Neuronal stem cell (in vitro differentiated cells): ENCODE measurements at regions not wholly inside any gene's neighbourhood (a gene's known extent, or its start where the extent isn't known, plus 50 kb on each side); places are given as distances from the start of the nearest gene placed in this dataset.

Experiments used
- DNase-seq: peaks from one replicate; pipeline ENCODE4 v3.0.0-alpha.2; 2013; ENCODE audit warnings: low spot score
- H2AFZ ChIP-seq: one replicate; pipeline ENCODE4 v1.6.1; 2013; ENCODE audit warnings: mild to moderate bottlenecking, low read length, inconsistent platforms
- H2AK5ac ChIP-seq: 2 replicates; pipeline ENCODE4 v1.6.1; 2013; ENCODE audit warnings: low read depth, mild to moderate bottlenecking, inconsistent platforms, low read length, moderate library complexity, mixed read lengths
- H2BK120ac ChIP-seq: 2 replicates; pipeline ENCODE4 v1.6.1; 2013; ENCODE audit warnings: low read depth, mild to moderate bottlenecking, inconsistent platforms, low read length, moderate library complexity, mixed read lengths
- H2BK12ac ChIP-seq: one replicate; pipeline ENCODE4 v1.6.1; 2013; ENCODE audit warnings: low read length, inconsistent platforms
- H2BK15ac ChIP-seq: 2 replicates; pipeline ENCODE4 v1.6.1; 2013; ENCODE audit warnings: mild to moderate bottlenecking, low read length, inconsistent platforms, mixed read lengths
- H2BK5ac ChIP-seq: one replicate; pipeline ENCODE4 v1.6.1; 2013; ENCODE audit warnings: inconsistent platforms, mild to moderate bottlenecking, low read length, moderate library complexity
- H3K14ac ChIP-seq: one replicate; pipeline ENCODE4 v1.6.1; 2013; ENCODE audit warnings: low read length, inconsistent platforms
- H3K18ac ChIP-seq: 2 replicates; pipeline ENCODE4 v1.6.1; 2013; ENCODE audit warnings: low read length, inconsistent platforms
- H3K23ac ChIP-seq: 2 replicates; pipeline ENCODE4 v1.6.1; 2013; ENCODE audit warnings: low read depth, mild to moderate bottlenecking, mixed read lengths, low read length, inconsistent platforms; ENCODE audit not compliant: poor library complexity
- H3K27ac ChIP-seq: replicated peaks from 3 replicates; pipeline ENCODE4 v1.5.1; 2013; ENCODE audit warnings: low read length, inconsistent platforms
- H3K27me3 ChIP-seq, 3 experiments: 2 replicates each; pipeline ENCODE4 v1.6.1; 2013; ENCODE audit warnings: low read length in 3 of 3, mild to moderate bottlenecking in 2 of 3, inconsistent platforms in 1 of 3, low read depth in 1 of 3, mixed read lengths in 1 of 3, moderate library complexity in 1 of 3; ENCODE audit not compliant: control insufficient read depth in 3 of 3, insufficient read depth in 3 of 3
- H3K36me3 ChIP-seq, 2 donors: replicated peaks in 1 of 2; 2 replicates each; pipeline ENCODE4 v1.6.1; 2013; ENCODE audit warnings: low read length in 2 of 2; ENCODE audit not compliant: control insufficient read depth in 2 of 2, insufficient read depth in 2 of 2
- H3K4ac ChIP-seq: 2 replicates; pipeline ENCODE4 v1.6.1; 2013; ENCODE audit warnings: inconsistent platforms, mild to moderate bottlenecking, low read length, moderate library complexity
- H3K4me1 ChIP-seq, 2 donors: 1 replicate in 1 of 2; 2 replicates in 1 of 2; pipeline ENCODE4 v1.6.1; 2013; ENCODE audit warnings: low read length in 2 of 2, low read depth in 1 of 2; ENCODE audit not compliant: control insufficient read depth in 2 of 2, insufficient read depth in 1 of 2
- H3K4me2 ChIP-seq: one replicate; pipeline ENCODE4 v1.6.1; 2013; ENCODE audit warnings: mild to moderate bottlenecking, low read length, inconsistent platforms; ENCODE audit not compliant: insufficient read depth, poor library complexity, severe bottlenecking
- H3K4me3 ChIP-seq, 2 donors: 2 replicates each; pipeline ENCODE4 v1.5.1; 2013; ENCODE audit warnings: low read length in 2 of 2, mild to moderate bottlenecking in 2 of 2, inconsistent platforms in 1 of 2, moderate library complexity in 1 of 2
- H3K79me1 ChIP-seq: one replicate; pipeline ENCODE4 v1.6.1; 2013; ENCODE audit warnings: low read depth, mild to moderate bottlenecking, inconsistent platforms, low read length, moderate library complexity
- H3K9ac ChIP-seq: one replicate; pipeline ENCODE4 v1.6.1; 2013; ENCODE audit warnings: mild to moderate bottlenecking, low read depth, low read length, inconsistent platforms; ENCODE audit not compliant: poor library complexity
- H3K9me3 ChIP-seq, 2 donors: replicated peaks in 1 of 2; 2 replicates each; pipeline versions ENCODE3 to v1.6.1; 2013; ENCODE audit warnings: low read length in 2 of 2, mild to moderate bottlenecking in 2 of 2, inconsistent platforms in 1 of 2, low read depth in 1 of 2, mixed read lengths in 1 of 2, moderate library complexity in 1 of 2; ENCODE audit not compliant: control insufficient read depth in 2 of 2, insufficient read depth in 1 of 2
- H4K8ac ChIP-seq: one replicate; pipeline ENCODE4 v1.6.1; 2013; ENCODE audit warnings: low read depth, mild to moderate bottlenecking, inconsistent platforms, low read length, moderate library complexity
- H4K91ac ChIP-seq: one replicate; pipeline ENCODE4 v1.6.1; 2013; ENCODE audit warnings: low read length, low read depth, mild to moderate bottlenecking, inconsistent platforms; ENCODE audit not compliant: poor library complexity
- WGBS, 2 donors: extraction: QIAGEN DNeasy Blood & Tissue Kit; methylation state at CpG; one replicate each; pipeline ENCODE4 v1.1.7; 2013; ENCODE audit warnings: missing lambda C conversion rate in 2 of 2, mixed read lengths in 1 of 2; ENCODE audit not compliant: insufficient read length in 2 of 2, insufficient replicate concordance in 1 of 2; ENCODE audit errors: extremely low coverage in 2 of 2; 5-methylcytosine and 5-hydroxymethylcytosine counted together

DNA sequence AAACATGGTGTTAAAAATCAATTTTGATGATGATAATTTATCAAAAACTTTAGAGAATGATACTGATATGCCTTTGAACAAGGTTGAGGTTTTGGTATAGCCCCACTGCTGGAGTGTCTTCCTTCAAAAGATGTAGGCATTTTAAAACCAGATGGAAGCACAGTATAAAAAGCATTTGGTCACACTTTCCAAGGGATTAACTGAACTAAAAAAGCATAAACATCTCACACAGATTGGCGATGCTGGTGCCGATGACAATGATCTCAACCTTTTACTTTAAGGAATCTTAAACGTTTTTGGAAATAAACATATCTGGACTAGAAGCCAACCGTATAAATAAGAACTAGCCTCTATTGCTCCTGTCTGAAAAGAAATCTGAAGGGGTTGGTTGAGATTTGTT is 488.4 kb downstream of the ENC1 start:
- H3K9ac ChIP-seq: no peak overlapping the region
- no peak overlapping the region for H3K4me2 ChIP-seq
- H3K27me3 ChIP-seq: peaks cover 0 to 6% (median 0%) of the 10 kb centered on the region in 3 experiments
- no peak overlapping the region for H3K14ac ChIP-seq
- H3K9me3 ChIP-seq: no peaks in the 10 kb centered on the region
- H3K27ac ChIP-seq: no peak overlapping the region
- no peaks in the 10 kb centered on the region for H3K36me3 ChIP-seq
- H2AK5ac ChIP-seq: no peak overlapping the region
- WGBS, 2 donors: no CpG with 5 or more reads among the region's 4 CpGs
- H3K18ac ChIP-seq: no peak overlapping the region
- no peak overlapping the region for H2BK120ac ChIP-seq
- H2AFZ ChIP-seq: no peak overlapping the region
- no peak overlapping the region for H2BK15ac ChIP-seq
- H2BK5ac ChIP-seq: no peak overlapping the region
- H4K91ac ChIP-seq: no peak overlapping the region
- H3K4me3 ChIP-seq: no peak overlapping the region
- no peaks in the 10 kb centered on the region for H3K79me1 ChIP-seq
- H4K8ac ChIP-seq: no peak overlapping the region
- no peak for DNase-seq
- no peak overlapping the region for H3K4ac ChIP-seq
- H2BK12ac ChIP-seq: no peak overlapping the region
- no peak overlapping the region for H3K23ac ChIP-seq
- H3K4me1 ChIP-seq: no peaks in the 10 kb centered on the region

DNA sequence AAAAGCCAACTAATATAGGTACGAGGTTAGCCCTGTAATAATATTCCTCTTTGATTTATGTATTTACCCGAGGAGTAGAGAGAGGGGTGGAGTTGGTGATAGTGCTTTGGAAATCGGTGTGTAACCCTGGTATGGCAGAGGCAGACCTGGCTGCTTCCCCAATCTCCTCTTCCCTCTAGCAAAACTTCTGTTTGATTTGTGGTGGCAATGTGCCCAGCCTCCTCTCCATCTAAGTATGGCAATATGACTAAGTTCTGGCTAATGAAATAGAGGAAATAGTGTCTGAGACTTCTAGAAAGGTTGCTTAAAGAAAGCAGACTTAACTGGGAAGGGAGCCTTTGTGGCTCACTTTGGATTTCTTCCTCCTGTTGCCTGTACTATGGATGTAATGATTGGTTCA is 491.1 kb downstream of the ENC1 start:
- WGBS, 2 donors: no CpG with 5 or more reads among the region's 3 CpGs
- peaks cover 2 to 4% of the 10 kb centered on the region in 2 donors for H3K4me1 ChIP-seq
- H4K91ac ChIP-seq: no peak overlapping the region
- H2AFZ ChIP-seq: no peak overlapping the region
- H3K23ac ChIP-seq: no peak overlapping the region
- no peaks in the 10 kb centered on the region for H3K79me1 ChIP-seq
- no peak overlapping the region for H3K27ac ChIP-seq
- no peak overlapping the region for H2BK5ac ChIP-seq
- H3K4me2 ChIP-seq: no peak overlapping the region
- peaks cover 0 to 6% (median 0%) of the 10 kb centered on the region in 3 experiments for H3K27me3 ChIP-seq
- H2AK5ac ChIP-seq: no peak overlapping the region
- no peak overlapping the region for H2BK12ac ChIP-seq
- H3K14ac ChIP-seq: no peak overlapping the region
- H4K8ac ChIP-seq: no peak overlapping the region
- no peak overlapping the region for H3K4ac ChIP-seq
- H3K4me3 ChIP-seq: no peak overlapping the region
- no peak for DNase-seq
- H3K36me3 ChIP-seq: no peaks in the 10 kb centered on the region
- H3K9me3 ChIP-seq: no peaks in the 10 kb centered on the region
- H2BK15ac ChIP-seq: no peak overlapping the region
- H2BK120ac ChIP-seq: no peak overlapping the region
- no peak overlapping the region for H3K9ac ChIP-seq
- no peak overlapping the region for H3K18ac ChIP-seq

DNA sequence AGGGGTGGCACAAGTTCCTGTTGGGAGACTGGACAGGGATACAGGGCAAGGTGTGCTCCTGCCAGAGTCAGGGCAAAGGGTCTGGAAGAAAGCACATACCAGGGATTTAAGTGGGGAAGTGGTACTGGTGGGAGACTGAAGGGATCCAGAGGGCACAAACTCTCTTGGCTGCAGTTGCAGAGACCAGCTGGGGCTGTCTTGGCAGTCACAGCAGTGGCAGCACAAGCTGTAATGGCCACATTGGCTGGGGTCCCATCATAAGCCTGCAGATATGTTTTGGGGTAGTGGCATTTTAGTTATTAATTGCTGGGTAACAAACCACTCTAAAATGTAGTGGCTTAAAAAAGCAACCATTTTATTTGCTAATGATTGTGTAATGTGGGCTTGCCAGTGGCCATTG is 492.2 kb downstream of the ENC1 start:
- Histone ChIP-seq H4K91ac (no peak overlapping the region), H3K9me3 (no peaks in the 10 kb centered on the region), H2BK120ac (no peak overlapping the region), H3K9ac (no peak overlapping the region), H3K4me2 (no peak overlapping the region), H3K14ac (no peak overlapping the region), H3K23ac (no peak overlapping the region), H3K4me1 (peaks cover 3 to 9% of the 10 kb centered on the region in 2 donors), H3K27me3 (peaks cover 0 to 6% (median 0%) of the 10 kb centered on the region in 3 experiments), H2BK5ac (no peak overlapping the region), H2AK5ac (no peak overlapping the region), H3K36me3 (no peaks in the 10 kb centered on the region), H3K27ac (no peak overlapping the region), H4K8ac (no peak overlapping the region), H2BK15ac (no peak overlapping the region), H2BK12ac (no peak overlapping the region), H2AFZ (no peak overlapping the region), H3K4ac (no peak overlapping the region), H3K18ac (no peak overlapping the region), H3K4me3 (peak overlapping the region in 1 of 2 donors; percentile 41), H3K79me1 (no peaks in the 10 kb centered on the region)
- DNase-seq: no peak

DNA sequence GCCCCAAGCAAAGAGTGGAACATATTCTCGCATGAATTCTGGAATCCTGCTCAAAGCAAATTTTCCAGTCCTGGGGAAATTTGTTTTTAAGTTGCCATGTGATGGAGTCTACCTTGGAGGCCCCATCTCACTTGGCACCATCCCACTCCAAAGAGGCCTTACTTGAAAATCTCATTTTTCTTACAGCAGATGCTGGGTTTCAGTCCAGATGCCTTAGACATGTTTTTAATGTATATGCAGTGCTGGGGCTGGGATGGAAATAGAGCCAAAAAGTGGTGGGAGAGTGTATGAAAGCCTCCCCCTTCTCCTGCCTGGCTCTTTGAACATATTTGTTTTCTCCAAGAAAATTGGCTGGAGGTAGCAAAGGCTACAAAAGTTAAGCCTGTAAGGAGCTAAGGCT is 493.7 kb downstream of the ENC1 start:
- Histone ChIP-seq H4K8ac (no peak overlapping the region), H3K18ac (no peak overlapping the region), H2BK12ac (no peak overlapping the region), H3K9ac (no peak overlapping the region), H3K27ac (no peak overlapping the region), H4K91ac (no peak overlapping the region), H2AK5ac (no peak overlapping the region), H3K36me3 (no peaks in the 10 kb centered on the region), H3K4me3 (no peak overlapping the region), H3K79me1 (no peaks in the 10 kb centered on the region), H2BK5ac (no peak overlapping the region), H3K23ac (no peak overlapping the region), H3K4me1 (peaks cover 3 to 9% of the 10 kb centered on the region in 2 donors), H2AFZ (no peak overlapping the region), H3K4ac (no peak overlapping the region), H2BK120ac (no peak overlapping the region), H3K9me3 (no peaks in the 10 kb centered on the region), H3K27me3 (peaks cover 0 to 6% (median 0%) of the 10 kb centered on the region in 3 experiments), H3K4me2 (no peak overlapping the region), H3K14ac (no peak overlapping the region), H2BK15ac (no peak overlapping the region)
- DNase-seq: no peak
- no CpG with 5 or more reads among the region's 1 CpG for WGBS, 2 donors
